Bronchial epithelial cell (primary cell): ENCODE measurements at regions not wholly inside any gene's neighbourhood (a gene's known extent, or its start where the extent isn't known, plus 50 kb on each side); places are given as distances from the start of the nearest gene placed in this dataset.
A peak's percentile ranks its signal among the peaks of the same experiment; 100 is the strongest.

Experiments
- DNase-seq: peaks from one replicate; pipeline ENCODE4 v3.0.0-alpha.2; 2010; ENCODE audit warnings: low read depth
- FAIRE-seq: peaks from 2 replicates; lab custom pipeline; 2011; peaks lifted over from hg19 to GRCh38; lab: Jason Lieb, UNC
- H3K27me3 ChIP-seq: 2 replicates; pipeline ENCODE4 v1.5.1; 2011; ENCODE audit warnings: low read length; ENCODE audit not compliant: control insufficient read depth, insufficient read depth
- H3K36me3 ChIP-seq: 2 replicates; pipeline ENCODE4 v1.5.1; 2011; ENCODE audit warnings: low read length; ENCODE audit not compliant: control insufficient read depth, insufficient read depth
- H3K4me3 ChIP-seq: 2 replicates; pipeline ENCODE4 v1.5.1; 2011; ENCODE audit warnings: mild to moderate bottlenecking, low read depth, low read length, control low read depth
- TF ChIP-seq, protein P1 (sequence below): IDR thresholded peaks from 2 replicates; pipeline ENCODE4 v1.5.1; 2011; ENCODE audit warnings: mild to moderate bottlenecking, moderate library complexity, low read length, control low read depth, inconsistent platforms; ENCODE audit not compliant: insufficient read depth, severe bottlenecking

DNA sequence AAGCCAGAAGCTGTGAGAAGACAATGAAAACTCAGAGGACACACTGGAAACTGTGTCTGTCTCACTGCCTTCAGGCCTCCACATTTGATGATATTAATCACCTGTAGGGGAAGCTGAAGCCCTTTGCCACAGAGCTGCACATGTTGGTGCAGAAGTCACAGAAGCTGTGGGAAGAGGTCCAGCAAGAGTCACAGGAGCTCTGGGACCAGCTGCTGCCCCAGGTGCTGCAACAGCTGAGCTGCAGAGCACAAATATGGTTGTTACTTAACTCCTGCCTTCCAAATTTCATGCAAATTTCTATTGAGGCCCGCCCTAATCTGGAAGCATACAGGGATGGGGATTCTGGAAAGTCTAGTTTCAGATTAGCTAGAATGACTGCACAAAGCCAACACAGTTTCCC lies 169.3 kb downstream of the OGFRL1 start:
- H3K36me3 ChIP-seq: no peaks in the 10 kb centered on the region
- no peak overlapping the region for H3K4me3 ChIP-seq
- TF ChIP-seq, protein P1, sequence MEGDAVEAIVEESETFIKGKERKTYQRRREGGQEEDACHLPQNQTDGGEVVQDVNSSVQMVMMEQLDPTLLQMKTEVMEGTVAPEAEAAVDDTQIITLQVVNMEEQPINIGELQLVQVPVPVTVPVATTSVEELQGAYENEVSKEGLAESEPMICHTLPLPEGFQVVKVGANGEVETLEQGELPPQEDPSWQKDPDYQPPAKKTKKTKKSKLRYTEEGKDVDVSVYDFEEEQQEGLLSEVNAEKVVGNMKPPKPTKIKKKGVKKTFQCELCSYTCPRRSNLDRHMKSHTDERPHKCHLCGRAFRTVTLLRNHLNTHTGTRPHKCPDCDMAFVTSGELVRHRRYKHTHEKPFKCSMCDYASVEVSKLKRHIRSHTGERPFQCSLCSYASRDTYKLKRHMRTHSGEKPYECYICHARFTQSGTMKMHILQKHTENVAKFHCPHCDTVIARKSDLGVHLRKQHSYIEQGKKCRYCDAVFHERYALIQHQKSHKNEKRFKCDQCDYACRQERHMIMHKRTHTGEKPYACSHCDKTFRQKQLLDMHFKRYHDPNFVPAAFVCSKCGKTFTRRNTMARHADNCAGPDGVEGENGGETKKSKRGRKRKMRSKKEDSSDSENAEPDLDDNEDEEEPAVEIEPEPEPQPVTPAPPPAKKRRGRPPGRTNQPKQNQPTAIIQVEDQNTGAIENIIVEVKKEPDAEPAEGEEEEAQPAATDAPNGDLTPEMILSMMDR: no peak
- FAIRE-seq: no peak
- DNase-seq: no peak
- H3K27me3 ChIP-seq: no peaks in the 10 kb centered on the region

- TF ChIP-seq, protein P1: no peak
- Histone ChIP-seq H3K27me3 (no peaks in the 10 kb centered on the region), H3K4me3 (no peak overlapping the region), H3K36me3 (no peaks in the 10 kb centered on the region)
- FAIRE-seq (no peak), DNase-seq (no peak)
These were observed 170.6 kb downstream of the OGFRL1 start for GRCh38 chr6:71459162-71459561.

DNA sequence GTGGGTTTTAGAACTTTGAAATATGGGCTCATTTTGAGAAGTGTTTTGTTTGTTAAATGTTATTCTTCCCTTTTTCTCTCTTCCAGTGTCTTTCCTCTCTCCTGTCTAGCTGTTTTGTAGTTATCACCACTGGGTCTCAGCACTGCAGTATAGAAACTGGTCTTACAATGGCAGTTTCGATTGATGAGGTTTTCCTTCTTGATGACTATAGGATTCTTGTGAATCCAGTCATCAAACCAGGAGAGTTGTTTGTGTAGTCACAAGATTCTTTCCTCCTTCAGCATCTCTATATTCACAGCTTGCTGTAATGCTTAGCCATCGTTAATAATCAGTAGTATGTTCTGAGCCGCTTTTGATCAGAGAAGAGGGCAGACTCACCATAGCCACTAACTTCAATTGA lies 172.3 kb downstream of the OGFRL1 start:
- FAIRE-seq (no peak), DNase-seq (peak; percentile 54)
- H3K27me3 ChIP-seq: no peaks in the 10 kb centered on the region
- TF ChIP-seq, protein P1: no peak
- no peak overlapping the region for H3K4me3 ChIP-seq
- H3K36me3 ChIP-seq: no peaks in the 10 kb centered on the region

DNA sequence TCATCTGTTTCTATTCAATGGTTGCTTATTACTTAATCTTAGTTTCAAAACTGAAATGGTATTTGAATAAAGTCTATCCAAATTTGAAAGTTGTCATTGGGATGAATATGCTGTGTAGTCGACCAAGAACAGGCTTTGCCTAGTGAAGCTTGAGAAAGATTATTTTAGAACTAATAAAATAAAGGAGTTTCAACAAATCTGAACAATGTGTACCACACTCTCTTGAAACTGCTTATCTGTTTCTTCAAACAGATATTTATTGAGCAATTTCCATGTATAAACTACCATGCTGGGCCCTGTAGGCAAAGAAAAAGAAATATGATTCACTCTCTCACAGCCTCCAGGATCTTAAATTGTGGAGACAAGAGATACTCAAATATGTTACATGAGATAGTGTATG lies 174.4 kb downstream of the OGFRL1 start:
- FAIRE-seq: no peak
- H3K4me3 ChIP-seq: no peak overlapping the region
- peak; percentile 35 for DNase-seq
- TF ChIP-seq, protein P1: no peak
- H3K27me3 ChIP-seq: no peaks in the 10 kb centered on the region
- H3K36me3 ChIP-seq: no peaks in the 10 kb centered on the region

DNA sequence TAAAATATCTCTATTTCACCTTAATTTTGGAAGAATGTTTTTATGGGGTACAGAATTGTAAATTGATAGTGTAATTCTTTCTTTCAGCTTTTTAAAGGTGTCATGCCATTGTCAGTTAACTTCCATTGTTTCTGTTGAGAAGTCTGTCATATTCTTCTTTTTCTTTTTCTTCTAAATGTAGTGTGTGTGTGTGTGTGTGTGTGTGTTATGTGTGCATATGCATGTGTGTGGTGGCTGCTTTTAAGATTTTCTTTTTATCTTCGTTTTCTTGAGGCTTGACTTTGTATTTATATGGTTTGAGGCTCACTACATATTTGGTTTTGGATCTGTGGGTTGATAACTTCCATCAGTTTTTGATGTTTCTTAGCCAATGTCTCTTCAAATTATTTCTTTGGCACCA lies 176.5 kb downstream of the OGFRL1 start:
- no peaks in the 10 kb centered on the region for H3K27me3 ChIP-seq
- no peak for FAIRE-seq
- H3K36me3 ChIP-seq: no peaks in the 10 kb centered on the region
- H3K4me3 ChIP-seq: no peak overlapping the region
- no peak for DNase-seq
- TF ChIP-seq, protein P1: no peak

GRCh38 chr6:71466362-71466761 lies 177.8 kb downstream of the OGFRL1 start:
- no peak overlapping the region for H3K4me3 ChIP-seq
- no peaks in the 10 kb centered on the region for H3K27me3 ChIP-seq
- TF ChIP-seq, protein P1: no peak
- peak; percentile 40 for FAIRE-seq
- H3K36me3 ChIP-seq: no peaks in the 10 kb centered on the region
- peak; percentile 93 for DNase-seq
